ENCODE measurements at regions not wholly inside any gene's neighbourhood (a gene's known extent, or its start where the extent isn't known, plus 50 kb on each side); places are given as distances from the start of the nearest gene placed in this dataset.

DNA sequence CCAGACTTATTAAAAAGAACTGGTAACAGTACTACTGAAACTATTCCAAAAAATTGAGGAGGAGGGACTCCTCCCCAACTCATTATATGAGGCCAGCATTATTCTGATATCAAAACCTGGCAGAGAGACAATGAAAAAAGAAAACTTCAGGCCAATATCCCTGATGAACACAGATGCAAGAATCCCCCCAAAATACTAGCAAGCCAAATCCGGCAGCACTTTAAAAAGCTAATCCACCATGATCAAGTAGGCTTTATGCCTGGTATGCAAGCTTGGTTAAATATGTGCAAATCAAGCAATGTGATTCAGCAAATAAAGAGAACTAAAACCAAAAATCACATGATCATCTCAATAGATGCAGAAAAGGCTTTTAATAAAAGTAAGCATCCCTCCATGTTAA is 2271.0 kb upstream of the C9orf72 start:
- intact Hi-C loops (cut with DNase I): no loop called here
- no peak for DNase-seq (ENCODE audit: missing footprints)
- ATAC-seq: no peak

DNA sequence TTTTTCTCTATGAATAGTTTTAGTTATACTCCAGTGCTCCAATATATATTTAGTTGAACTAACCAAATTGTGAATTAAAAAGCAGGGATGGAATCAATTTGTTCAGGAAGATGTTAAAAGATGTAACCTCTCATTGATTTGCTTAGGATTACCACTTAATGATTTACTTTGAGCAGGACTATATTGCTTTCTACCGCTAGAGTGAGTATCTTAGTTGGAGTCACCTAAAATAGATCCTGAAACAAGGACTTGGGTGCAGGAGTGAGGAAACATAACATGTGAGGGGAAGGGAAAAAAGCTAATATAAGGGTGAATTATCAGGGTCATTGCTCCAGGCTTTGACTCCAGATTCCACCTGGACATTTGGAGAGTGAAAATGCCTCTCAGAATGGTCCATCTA is 2277.4 kb upstream of the C9orf72 start:
- ATAC-seq (no peak), DNase-seq (ENCODE audit: missing footprints) (no peak)
- intact Hi-C loops (cut with DNase I): no loop called here

DNA sequence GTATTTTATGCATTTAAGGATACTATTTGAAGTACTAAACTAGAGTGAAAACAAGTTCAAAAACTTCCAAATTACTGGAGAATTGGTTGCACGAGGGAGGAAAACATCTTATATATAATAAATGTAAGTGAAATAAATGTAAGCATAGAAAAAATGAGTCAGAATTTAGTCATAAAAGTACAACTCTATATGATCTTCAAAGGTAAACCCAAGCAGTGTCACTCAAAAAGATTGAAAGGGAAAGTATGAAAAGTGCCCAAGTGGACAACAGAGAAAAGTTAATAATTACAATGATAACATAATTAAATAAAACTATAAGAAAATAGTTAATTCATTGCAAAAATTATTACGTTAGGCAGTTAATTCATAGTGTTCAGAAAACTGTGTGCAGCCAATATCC is 2288.5 kb upstream of the C9orf72 start:
- DNase-seq (ENCODE audit: missing footprints) (no peak), ATAC-seq (no peak)
- intact Hi-C loops (cut with DNase I): no loop called here

DNA sequence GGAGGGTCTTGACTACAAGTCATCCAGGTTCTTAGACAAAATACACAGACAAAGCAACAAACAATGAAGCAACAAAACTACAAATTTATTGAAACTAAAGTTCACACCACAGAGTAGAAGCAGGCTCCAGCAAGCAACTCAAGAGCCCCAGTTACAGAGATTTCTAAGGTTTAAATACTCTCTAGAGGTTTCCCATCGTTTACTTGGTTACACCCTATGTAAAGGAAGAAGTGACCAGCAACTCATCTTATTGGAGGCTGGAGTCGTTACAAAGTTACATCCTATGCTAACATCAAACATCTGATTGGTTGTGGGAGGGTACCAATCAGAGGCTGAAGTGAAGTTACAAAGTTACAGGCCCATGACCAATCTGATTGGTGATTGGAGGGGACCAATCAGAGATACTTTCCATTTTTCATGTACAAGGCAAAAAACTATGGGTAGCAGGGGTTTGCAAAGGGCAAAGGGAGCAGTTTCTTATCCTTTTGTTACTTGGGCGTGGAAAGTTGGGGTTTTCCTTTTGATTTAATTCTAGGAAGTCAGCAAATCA is 2292.6 kb upstream of the C9orf72 start:
- no peak for ATAC-seq
- DNase-seq (ENCODE audit: missing footprints): no peak
- intact Hi-C loops (cut with DNase I): no loop called here

DNA sequence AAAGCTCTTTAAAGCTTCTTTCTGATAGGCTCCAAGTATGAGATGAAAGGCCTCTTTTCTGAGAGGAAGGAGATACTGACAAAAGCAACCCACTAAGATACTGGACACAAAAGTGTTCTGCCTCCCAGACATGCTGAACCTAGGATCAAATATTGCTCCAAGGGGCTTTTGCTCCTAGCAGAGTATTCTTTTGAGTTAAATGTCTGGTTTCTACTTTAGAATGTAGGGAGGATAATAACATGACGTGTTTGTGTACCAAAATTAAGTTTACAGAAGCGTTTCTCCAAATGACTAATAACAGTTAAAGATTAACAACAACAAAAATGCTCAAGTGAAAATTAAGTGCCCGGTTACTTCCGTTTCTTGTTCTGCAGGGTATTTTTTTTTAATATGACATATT is 2293.3 kb upstream of the C9orf72 start:
- no peak for ATAC-seq
- intact Hi-C loops (cut with DNase I): no loop called here
- no peak for DNase-seq (ENCODE audit: missing footprints)

DNA sequence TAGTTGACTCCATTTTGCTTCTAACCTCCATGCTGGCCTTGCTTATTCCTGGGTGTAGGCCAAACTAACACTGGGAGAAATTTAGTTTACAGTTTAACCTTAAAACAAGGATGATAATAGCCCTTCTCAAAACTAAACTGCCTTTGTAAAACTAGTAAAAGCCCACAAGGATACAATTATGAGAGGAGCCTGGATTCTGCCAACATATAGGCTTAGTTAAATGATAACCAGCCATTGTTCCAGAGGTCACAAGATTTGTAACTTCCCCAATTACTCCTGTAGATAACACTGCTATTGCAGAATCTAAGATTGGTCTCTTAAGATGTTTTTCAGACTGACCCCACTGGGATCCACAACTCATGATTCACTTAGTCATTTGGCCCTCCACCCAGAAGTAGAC is 2300.3 kb upstream of the C9orf72 start:
- DNase-seq (ENCODE audit: missing footprints) (no peak), ATAC-seq (no peak)
- intact Hi-C loops (cut with DNase I): no loop called here

DNA sequence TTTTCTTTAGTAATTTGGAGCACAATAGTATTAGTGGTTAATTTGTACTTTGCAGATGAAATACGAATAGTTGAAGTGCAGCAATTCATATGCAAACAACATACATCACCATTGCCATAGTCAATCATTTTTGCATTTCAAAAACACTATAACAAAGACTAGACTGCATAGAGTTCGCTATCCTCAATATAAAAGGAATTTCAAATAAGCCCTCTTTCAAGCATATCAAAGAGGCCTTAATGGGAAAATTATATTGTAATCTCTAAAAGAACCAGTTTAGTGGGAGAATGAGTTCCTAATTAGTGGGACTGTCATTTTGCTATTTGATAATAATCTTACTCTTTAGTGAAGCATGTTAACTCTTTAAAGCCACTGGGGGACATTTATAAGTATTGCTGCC is 2302.3 kb upstream of the C9orf72 start:
- DNase-seq (ENCODE audit: missing footprints): no peak

DNA sequence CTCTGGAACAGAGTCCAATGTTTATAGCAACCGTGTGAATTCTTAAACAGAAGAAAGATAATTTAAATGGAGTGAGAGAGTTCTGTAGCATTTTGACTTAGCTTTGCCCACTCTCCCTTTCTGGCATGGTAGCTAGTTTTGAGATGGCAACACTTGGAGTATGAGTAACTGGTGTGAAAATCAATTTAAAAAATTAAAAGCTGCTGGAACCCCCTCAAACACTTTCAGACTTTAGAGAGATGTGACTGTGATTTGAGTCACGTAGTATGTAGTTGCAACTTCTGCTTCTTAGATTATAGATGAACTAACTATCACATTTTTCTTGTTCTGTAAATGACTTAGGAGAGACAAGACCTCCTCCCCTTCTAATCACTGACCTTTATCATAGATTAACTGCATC is 2309.5 kb upstream of the C9orf72 start:
- DNase-seq (ENCODE audit: missing footprints) (no peak), ATAC-seq (no peak)
- intact Hi-C loops (cut with DNase I): no loop called here

More for the DNA sequence above, 2302.3 kb upstream of the C9orf72 start:
- ATAC-seq: no peak
- intact Hi-C loops (cut with DNase I): no loop called here

DNA sequence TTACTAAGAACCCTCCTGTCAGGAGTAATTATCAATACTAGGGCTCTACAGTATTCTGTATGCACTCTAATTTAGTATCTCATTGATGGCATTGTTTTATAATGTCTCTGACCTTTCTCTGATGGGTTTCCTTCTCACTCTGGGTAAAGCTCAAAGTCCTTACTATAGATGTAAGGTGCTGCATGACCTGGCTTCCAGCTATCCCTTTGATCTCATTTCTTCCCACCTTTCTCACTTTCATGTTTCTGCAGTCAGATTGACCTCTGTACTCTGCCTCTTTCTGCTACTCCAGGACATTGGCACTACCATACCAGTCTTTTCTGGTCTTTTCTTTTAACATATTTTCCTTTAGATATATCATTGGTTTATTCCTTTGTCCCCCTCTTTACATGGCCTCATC is 2332.8 kb upstream of the C9orf72 start:
- no peak for ATAC-seq
- intact Hi-C loops (cut with DNase I): no loop called here
- DNase-seq (ENCODE audit: missing footprints): no peak

DNA sequence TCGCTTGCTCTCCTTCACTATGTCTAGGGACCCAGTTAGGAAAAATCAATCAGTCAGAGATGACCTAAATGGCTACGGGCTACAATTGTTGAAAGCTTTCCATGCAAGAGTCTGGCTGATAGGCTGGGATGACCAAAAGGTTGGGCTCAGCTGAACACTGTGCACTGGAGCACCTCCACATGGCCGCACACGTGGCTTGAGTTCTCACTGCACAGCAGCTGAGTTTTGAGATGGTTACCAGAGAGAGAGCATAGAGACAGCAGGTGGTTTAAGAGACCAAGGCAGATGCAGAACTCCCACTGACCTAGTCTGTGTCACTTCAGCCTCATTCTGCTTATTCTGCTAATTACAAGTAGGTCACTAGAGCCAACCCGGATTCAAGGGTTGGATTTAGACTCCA is 2354.8 kb upstream of the C9orf72 start:
- intact Hi-C loops (cut with DNase I): no loop called here
- DNase-seq (ENCODE audit: missing footprints) (no peak), ATAC-seq (no peak)

DNA sequence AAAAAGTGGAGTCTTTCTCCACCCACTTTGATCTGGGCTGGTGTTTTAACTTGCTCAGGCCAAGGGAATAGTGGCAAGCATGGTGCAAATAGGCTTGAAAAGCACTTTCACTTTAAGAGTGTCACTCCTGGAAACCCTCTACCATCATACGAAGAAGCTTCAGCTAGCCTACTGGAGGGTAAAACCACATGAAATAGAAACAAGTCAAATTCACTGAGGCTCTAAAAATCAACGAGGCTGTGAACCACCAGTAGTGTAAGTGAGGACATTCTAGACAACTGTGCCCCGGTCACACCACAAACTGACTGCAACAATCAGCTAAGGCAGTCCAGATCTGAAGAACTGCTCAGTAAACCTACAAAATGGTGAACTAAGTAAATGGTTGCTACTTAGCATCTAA is 2366.3 kb upstream of the C9orf72 start:
- ATAC-seq (no peak), DNase-seq (ENCODE audit: missing footprints) (no peak)
- intact Hi-C loops (cut with DNase I): no loop called here

DNA sequence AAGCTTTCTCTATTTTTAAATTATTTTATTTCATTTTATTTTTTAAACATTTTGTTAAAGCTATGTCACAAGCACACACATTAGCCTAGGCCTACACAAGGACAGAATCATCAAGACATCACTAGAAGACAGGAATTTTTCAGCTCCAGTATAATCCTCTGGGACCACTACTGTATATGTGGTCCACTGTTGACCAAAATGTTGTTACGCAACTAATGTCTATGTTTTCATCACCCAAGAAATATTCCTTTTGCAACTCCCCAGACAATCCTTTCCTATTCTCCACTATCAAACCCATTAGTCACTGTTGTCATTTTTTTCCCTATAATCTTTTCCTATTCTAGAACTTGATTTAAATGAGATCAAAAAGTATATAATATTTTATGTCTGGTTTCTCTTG is 2371.7 kb upstream of the C9orf72 start:
- no peak for DNase-seq (ENCODE audit: missing footprints)
- intact Hi-C loops (cut with DNase I): no loop called here
- ATAC-seq: no peak

DNA sequence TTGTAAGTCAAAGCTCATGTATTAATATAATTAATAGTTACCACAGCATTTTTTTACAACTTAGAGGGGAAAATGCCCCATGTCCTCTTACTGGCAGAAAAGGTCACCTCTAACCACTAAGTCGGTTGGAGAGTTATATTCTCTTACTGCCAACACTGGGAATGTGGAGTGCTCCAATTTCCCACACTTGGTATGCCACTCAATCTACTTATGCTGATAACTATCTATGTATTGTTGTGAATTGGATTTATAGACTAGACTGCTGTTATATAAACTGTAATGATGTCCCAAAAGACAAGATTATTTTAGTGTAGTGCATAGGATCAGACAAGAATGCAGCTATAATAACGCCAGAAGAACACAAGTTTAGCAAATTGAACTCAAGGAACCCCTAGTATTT is 2385.2 kb upstream of the C9orf72 start:
- ATAC-seq (no peak), DNase-seq (ENCODE audit: missing footprints) (no peak)
- intact Hi-C loops (cut with DNase I): no loop called here

DNA sequence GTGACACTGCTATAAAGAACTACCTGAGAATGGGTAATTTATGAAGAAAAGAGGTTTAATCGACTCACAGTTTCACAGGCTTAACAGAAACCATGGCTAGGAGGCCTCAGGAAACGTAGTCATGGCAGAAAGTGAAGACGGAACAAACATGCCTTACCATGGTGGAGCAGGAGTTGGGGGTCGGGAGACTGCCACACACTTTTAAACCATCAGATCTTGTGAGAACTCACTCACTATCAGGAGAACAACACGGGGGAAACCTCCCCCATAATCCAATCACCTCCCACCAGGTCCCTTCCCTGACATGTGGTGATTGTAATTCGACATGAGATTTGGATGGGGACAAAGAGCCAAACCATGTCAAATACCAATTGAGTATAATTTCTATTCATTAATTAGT is 2392.6 kb upstream of the C9orf72 start:
- no peak for ATAC-seq
- DNase-seq (ENCODE audit: missing footprints): no peak
- intact Hi-C loops (cut with DNase I): no loop called here

DNA sequence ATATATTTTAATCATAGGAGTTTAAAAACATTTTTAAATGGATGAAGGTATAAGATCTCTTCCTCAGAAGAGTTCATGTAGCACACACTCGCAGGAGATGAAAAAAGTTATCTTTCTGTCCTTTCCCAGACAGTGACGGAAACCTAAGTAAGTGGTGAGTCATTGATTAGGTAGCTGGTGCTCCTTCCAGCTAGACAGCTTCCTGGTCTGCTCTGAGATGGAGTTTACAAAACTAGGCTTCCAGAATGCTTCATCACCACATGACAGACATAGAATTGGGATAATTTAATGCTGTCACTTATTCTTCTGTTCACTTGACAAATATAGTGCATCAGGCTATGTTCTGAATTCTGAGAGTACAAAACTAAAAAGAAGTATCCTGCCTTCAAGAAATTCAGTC is 2393.0 kb upstream of the C9orf72 start:
- ATAC-seq: no peak
- intact Hi-C loops (cut with DNase I): no loop called here

DNA sequence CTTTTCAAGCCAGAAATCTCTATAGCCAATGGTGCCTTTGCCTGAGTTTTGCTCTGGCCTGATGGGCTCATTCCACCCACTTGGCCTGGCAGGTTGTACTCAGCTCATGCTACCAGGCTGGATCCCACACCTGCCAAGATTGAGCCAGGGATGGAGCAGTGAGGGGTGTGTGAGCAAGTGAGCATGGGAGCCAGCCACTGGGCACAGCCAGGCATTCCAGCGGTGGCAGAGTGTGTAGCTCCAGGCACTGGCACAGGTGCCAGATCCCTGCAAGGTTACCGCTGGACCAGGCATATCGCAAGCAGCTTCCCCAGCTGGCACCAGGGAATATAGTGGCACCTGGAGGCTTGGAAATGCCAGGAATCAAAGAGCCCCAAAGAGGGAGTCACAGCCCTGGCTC is 2395.6 kb upstream of the C9orf72 start:
- intact Hi-C loops (cut with DNase I): no loop called here
- ATAC-seq (no peak), DNase-seq (ENCODE audit: missing footprints) (peak; percentile 41)

More for the DNA sequence above, 2393.0 kb upstream of the C9orf72 start:
- no peak for DNase-seq (ENCODE audit: missing footprints)

DNA sequence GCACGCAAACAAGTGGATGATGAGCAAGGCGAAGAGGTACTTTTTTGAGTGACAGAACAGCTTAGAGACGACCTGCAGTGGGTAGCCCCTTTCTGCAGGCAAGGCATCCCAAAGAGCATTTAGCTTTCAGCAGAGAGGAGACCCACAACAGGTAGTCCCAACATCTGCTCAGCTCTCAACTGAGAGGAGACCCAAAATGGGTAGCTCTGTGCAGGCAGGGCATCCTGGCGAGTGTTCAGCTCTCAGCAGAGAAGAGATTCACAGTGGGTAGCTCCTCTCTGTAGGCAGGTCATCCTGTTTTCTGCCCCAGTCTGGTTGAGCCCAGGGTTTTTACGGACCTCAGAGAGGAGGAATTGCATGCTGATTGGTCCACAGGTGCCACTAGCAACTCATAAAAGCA is 2396.1 kb upstream of the C9orf72 start:
- ATAC-seq (no peak), DNase-seq (ENCODE audit: missing footprints) (peak; percentile 9)
- intact Hi-C loops (cut with DNase I): no loop called here

DNA sequence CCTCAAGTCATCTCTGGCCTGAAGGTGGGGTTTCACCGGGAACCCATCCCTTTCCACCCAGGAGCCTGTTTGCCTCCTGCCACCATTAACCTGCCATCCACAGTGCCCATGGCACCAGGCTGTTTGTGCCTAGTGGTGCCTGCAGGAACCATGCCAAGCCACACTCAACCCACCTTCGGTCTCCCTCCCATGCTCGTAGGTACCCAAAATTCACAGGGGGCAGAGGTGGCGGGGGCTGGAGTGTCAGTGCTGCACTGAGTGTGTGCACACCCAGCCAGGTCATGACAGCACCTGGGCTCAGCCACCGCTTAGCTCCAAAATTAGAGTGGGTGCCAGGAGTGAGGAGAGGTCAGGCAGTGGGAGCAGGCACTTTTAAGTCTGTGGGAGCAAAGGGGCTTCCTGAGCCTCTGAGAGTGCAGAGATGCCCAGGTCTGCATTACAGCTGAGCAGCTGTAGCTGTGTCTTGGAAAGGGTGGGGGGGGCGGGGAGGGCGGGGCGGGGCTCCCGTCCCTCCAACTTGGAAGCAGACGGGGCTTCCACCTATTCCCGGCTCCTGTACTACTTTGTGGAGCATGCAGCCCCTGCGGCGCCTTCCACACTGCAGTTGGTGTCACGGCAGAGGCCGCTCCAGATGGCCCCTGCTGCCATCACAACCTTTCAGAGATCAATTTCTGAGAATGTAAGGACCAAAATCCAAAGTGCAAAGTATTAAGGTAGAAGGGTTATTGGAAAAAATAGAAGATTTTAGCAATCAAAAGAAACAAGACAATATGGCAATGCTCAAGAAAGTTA is 2396.8 kb upstream of the C9orf72 start:
- DNase-seq (ENCODE audit: missing footprints) (peak; percentile 27), ATAC-seq (no peak)
- intact Hi-C loops (cut with DNase I): no loop called here

DNA sequence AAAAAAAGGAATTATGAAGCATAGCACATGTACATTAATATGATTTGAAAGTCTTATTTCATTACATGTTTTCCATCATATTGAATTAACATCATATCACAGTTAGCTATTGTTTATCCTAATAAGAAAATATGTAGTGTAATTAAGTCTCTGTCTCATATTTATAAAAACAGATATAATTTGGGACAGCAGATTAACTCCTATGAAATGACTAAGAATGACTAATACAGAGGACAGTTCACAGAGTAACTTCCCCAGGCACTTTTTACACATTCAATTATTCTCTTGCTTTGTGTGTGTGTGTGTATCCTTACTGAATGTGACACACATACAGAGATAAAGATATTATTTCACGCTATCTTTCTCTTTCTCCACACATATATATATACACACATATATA is 2400.9 kb upstream of the C9orf72 start:
- intact Hi-C loops (cut with DNase I): no loop called here
- no peak for ATAC-seq

DNA sequence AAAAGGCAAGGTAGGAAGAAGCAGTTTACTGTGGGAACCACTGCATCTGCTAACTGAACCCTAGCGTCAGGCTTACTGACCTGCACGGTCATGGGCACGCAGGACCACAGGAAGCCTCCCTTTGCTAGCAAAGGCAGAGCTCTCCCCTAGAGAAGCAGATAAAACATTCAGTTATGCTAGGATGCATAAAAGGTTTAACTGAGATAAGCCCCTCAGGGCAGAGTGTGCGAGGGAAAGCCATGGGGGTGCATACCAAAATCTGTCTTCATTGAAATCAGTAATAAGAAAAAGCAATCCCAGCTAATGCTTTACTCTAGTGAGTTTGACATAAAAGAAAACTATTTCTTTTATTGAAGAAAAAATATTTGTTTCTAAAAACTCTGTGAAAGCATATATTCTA is 2403.7 kb upstream of the C9orf72 start:
- intact Hi-C loops (cut with DNase I): no loop called here
- ATAC-seq (no peak), DNase-seq (ENCODE audit: missing footprints) (no peak)

More for the DNA sequence above, 2400.9 kb upstream of the C9orf72 start:
- DNase-seq (ENCODE audit: missing footprints): no peak

DNA sequence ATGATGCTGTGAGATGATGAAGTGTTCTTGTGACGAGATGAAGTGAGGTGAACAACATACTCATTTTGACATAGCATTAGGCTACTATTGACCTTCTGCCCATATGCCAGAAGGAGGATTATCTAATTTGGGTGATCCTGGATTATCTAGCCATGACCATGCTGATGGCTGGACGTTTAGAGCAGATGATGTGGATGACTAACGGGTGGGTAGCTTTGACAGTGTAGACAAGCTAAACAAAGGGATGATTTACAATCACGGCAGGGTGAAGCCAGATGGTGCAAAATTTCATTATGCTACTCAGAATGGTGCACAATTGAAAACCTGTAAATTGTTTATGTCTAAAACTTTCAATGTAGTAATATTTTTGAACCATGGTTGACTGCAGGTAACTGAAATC is 2403.4 kb upstream of the ACO1 start:
- ATAC-seq: no peak
- intact Hi-C loops (cut with DNase I): no loop called here
- no peak for DNase-seq (ENCODE audit: missing footprints)

Data from Right ventricle myocardium inferior (tissue), 1 donor.